GM23248 (cell line): ENCODE measurements at regions not wholly inside any gene's neighbourhood (a gene's known extent, or its start where the extent isn't known, plus 50 kb on each side); places are given as distances from the start of the nearest gene placed in this dataset.

Source experiments
- DNase-seq: peaks from one replicate; pipeline ENCODE4 v3.0.0-alpha.2; 2015
- H2AFZ ChIP-seq: fragments of 200-600 bp; sonication (generic); 2 replicates; pipeline ENCODE4 v1.6.1; 2016; ENCODE audit warnings: antibody characterized with exemption
- H3F3A ChIP-seq: fragments of 200-600 bp; sonication (generic); 2 replicates; pipeline ENCODE4 v1.6.1; 2016; ENCODE audit warnings: mild to moderate bottlenecking, antibody characterized with exemption, mixed run types; ENCODE audit not compliant: insufficient read depth
- H3K27ac ChIP-seq: fragments of 200-600 bp; sonication (generic); 2 replicates; pipeline ENCODE4 v1.5.1; 2016; ENCODE audit warnings: mild to moderate bottlenecking
- H3K27me3 ChIP-seq: fragments of 200-600 bp; sonication (generic); replicated peaks from 2 replicates; pipeline ENCODE4 v1.6.1; 2016; ENCODE audit warnings: mild to moderate bottlenecking; ENCODE audit not compliant: insufficient read depth
- H3K36me3 ChIP-seq: fragments of 200-600 bp; sonication (generic); 2 replicates; pipeline ENCODE4 v1.6.1; 2016; ENCODE audit warnings: low read depth, mild to moderate bottlenecking
- H3K4me1 ChIP-seq: fragments of 200-600 bp; sonication (generic); 2 replicates; pipeline ENCODE4 v1.6.1; 2016; ENCODE audit warnings: mild to moderate bottlenecking; ENCODE audit not compliant: insufficient read depth
- H3K4me2 ChIP-seq: fragments of 200-600 bp; sonication (generic); one replicate; pipeline ENCODE4 v1.6.1; 2016; ENCODE audit warnings: mild to moderate bottlenecking; ENCODE audit not compliant: unreplicated experiment
- H3K4me3 ChIP-seq: fragments of 200-600 bp; sonication (generic); 2 replicates; pipeline ENCODE4 v1.5.1; 2016; ENCODE audit warnings: mild to moderate bottlenecking
- H3K79me2 ChIP-seq: fragments of 200-600 bp; sonication (generic); 2 replicates; pipeline ENCODE4 v1.6.1; 2016; ENCODE audit warnings: mild to moderate bottlenecking; ENCODE audit not compliant: insufficient read depth
- H3K9ac ChIP-seq: fragments of 200-600 bp; sonication (generic); 2 replicates; pipeline ENCODE4 v1.6.1; 2016; ENCODE audit warnings: mild to moderate bottlenecking
- H3K9me2 ChIP-seq: fragments of 200-600 bp; sonication (generic); 2 replicates; pipeline ENCODE4 v1.6.1; 2016; ENCODE audit warnings: mixed run types, mild to moderate bottlenecking, moderate library complexity; ENCODE audit not compliant: insufficient read depth
- H3K9me3 ChIP-seq: fragments of 200-600 bp; sonication (generic); one replicate; pipeline ENCODE4 v1.6.1; 2017; ENCODE audit warnings: low read depth
- H4K20me1 ChIP-seq: fragments of 200-600 bp; sonication (generic); 2 replicates; pipeline ENCODE4 v1.6.0; 2016; ENCODE audit not compliant: insufficient read depth
- EZH2 ChIP-seq: fragments of 200-600 bp; sonication (generic); IDR thresholded peaks from 2 replicates; pipeline ENCODE4 v1.6.1; 2018; ENCODE audit warnings: antibody characterized with exemption, mild to moderate bottlenecking; ENCODE audit not compliant: insufficient read depth, poor library complexity, severe bottlenecking
- EZH2phosphoT487 ChIP-seq: fragments of 200-600 bp; sonication (generic); IDR thresholded peaks from 2 replicates; pipeline ENCODE4 v1.6.1; 2018; ENCODE audit warnings: antibody characterized with exemption, moderate library complexity, mild to moderate bottlenecking, low read depth; ENCODE audit not compliant: insufficient read depth
- WGBS, 2 experiments: methylation state at CpG; one replicate each; pipeline ENCODE4 v1.1.6; 2015 to 2017; ENCODE audit warnings: low lambda C conversion rate in 2 of 2, low coverage in 1 of 2; ENCODE audit errors: missing lambda C conversion rate in 2 of 2; 5-methylcytosine and 5-hydroxymethylcytosine counted together
- in situ Hi-C: fragments of 300-500 bp; cut with MboI; formaldehyde crosslinking; loops from 2 replicates; pipeline ENCODE4 v1.15.0; 2020

DNA sequence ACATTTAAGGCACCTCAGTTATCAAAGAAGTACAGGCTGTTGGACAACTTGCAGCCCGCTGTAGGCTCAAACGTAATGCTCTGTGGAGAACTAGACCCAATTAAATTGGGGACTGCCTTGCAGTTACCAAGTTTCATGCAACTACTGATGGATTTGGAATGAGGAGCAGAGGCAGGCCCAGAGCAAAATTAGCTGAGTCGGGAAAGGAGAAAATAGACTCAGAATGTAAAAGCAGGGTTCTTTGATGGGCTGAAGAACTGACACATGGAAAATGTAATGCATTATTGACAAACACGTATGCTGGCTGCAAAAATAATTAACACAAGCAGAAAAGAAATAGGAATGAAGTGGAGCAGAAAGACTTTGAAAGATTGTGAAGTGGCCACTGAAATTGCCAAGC lies 432.7 kb upstream of the HNRNPA3 start:
- Histone ChIP-seq H3K9me3 (no peaks in the 10 kb centered on the region), H3K4me2 (no peak overlapping the region), H3K27ac (no peak overlapping the region), H3F3A (no peaks in the 10 kb centered on the region), H3K79me2 (no peaks in the 10 kb centered on the region), H4K20me1 (no peaks in the 10 kb centered on the region), H3K4me3 (no peak overlapping the region), H3K4me1 (no peaks in the 10 kb centered on the region), H2AFZ (no peak overlapping the region), H3K27me3 (no peaks in the 10 kb centered on the region), H3K9me2 (no peaks in the 10 kb centered on the region), H3K9ac (no peak overlapping the region), H3K36me3 (no peaks in the 10 kb centered on the region)
- WGBS, 2 experiments, result 75 to 77% methylated on average over 4 of the region's 4 CpGs
- in situ Hi-C loops, result no loop called here
- DNase-seq, result no peak
- no peak for TF ChIP-seq EZH2
- no peak for TF ChIP-seq EZH2phosphoT487

- in situ Hi-C loops, result no loop called here
- H3F3A ChIP-seq, result no peaks in the 10 kb centered on the region
- no peak for DNase-seq
- no peak overlapping the region for H2AFZ ChIP-seq
- no peaks in the 10 kb centered on the region for H3K79me2 ChIP-seq
- no peaks in the 10 kb centered on the region for H3K36me3 ChIP-seq
- no peak for TF ChIP-seq EZH2
- H3K4me2 ChIP-seq, result no peak overlapping the region
- no peaks in the 10 kb centered on the region for H4K20me1 ChIP-seq
- no peaks in the 10 kb centered on the region for H3K4me1 ChIP-seq
- no peak overlapping the region for H3K4me3 ChIP-seq
- no peaks in the 10 kb centered on the region for H3K9me3 ChIP-seq
- H3K9me2 ChIP-seq, result no peaks in the 10 kb centered on the region
- 57 to 74% methylated on average over 2 of the region's 2 CpGs for WGBS, 2 experiments
- H3K27me3 ChIP-seq, result no peaks in the 10 kb centered on the region
- no peak overlapping the region for H3K9ac ChIP-seq
- H3K27ac ChIP-seq, result no peak overlapping the region
Measured at GRCh38 chr2:176780348-176780747, 432.2 kb upstream of the HNRNPA3 start.

GRCh38 chr2:176781570-176782217 lies 430.9 kb upstream of the HNRNPA3 start:
- in situ Hi-C loops, result no loop called here
- H3K9ac ChIP-seq, result no peak overlapping the region
- H3K4me1 ChIP-seq, result no peaks in the 10 kb centered on the region
- H3K36me3 ChIP-seq, result no peaks in the 10 kb centered on the region
- H3K4me3 ChIP-seq, result no peak overlapping the region
- no peaks in the 10 kb centered on the region for H3K9me3 ChIP-seq
- H3K27ac ChIP-seq, result no peak overlapping the region
- H3K4me2 ChIP-seq, result no peak overlapping the region
- no peaks in the 10 kb centered on the region for H3K9me2 ChIP-seq
- H3K79me2 ChIP-seq, result no peaks in the 10 kb centered on the region
- no peak for TF ChIP-seq EZH2
- no peak for TF ChIP-seq EZH2phosphoT487
- WGBS, 2 experiments, result 59 to 71% methylated on average over 4 of the region's 4 CpGs
- no peaks in the 10 kb centered on the region for H3K27me3 ChIP-seq
- DNase-seq, result no peak
- no peaks in the 10 kb centered on the region for H4K20me1 ChIP-seq
- no peak overlapping the region for H2AFZ ChIP-seq
- H3F3A ChIP-seq, result no peaks in the 10 kb centered on the region

DNA sequence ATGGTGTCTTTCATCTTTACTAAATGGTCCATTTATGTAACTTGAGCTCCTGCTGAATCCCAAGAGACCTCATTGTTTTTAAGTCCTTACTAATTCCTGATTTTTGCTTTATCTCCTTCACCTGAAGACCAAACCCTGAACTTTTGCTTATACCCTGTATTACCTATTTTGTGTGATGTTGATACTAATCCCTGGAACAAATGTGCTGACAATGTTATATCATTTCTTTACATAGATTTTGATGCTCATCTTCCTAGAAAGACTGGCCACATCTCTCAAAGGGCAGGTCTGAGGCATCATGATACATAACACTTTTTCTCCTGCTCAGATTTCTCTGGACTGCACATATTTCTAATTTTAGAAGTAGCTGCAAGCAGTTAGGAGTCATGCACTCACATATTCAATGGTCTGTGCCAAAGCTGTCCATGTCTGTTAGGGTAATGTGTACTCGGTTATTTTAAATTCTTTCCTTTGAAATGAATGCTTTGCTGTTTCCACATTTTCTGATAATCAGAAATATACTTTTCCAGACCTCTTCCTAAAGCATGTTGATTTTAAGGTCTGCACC lies 427.9 kb upstream of the HNRNPA3 start:
- Histone ChIP-seq H4K20me1 (no peaks in the 10 kb centered on the region), H3K79me2 (no peaks in the 10 kb centered on the region), H3K4me2 (no peak overlapping the region), H3K27me3 (no peaks in the 10 kb centered on the region), H3K4me3 (no peak overlapping the region), H3K9me2 (no peaks in the 10 kb centered on the region), H3F3A (no peaks in the 10 kb centered on the region), H2AFZ (no peak overlapping the region), H3K27ac (no peak overlapping the region), H3K4me1 (no peaks in the 10 kb centered on the region), H3K36me3 (no peaks in the 10 kb centered on the region), H3K9me3 (no peaks in the 10 kb centered on the region), H3K9ac (no peak overlapping the region)
- peak; percentile 34 for DNase-seq
- 38 to 43% methylated on average over 1 of the region's 1 CpG for WGBS, 2 experiments
- in situ Hi-C loops, result no loop called here
- no peak for TF ChIP-seq EZH2phosphoT487
- TF ChIP-seq EZH2, result no peak

DNA sequence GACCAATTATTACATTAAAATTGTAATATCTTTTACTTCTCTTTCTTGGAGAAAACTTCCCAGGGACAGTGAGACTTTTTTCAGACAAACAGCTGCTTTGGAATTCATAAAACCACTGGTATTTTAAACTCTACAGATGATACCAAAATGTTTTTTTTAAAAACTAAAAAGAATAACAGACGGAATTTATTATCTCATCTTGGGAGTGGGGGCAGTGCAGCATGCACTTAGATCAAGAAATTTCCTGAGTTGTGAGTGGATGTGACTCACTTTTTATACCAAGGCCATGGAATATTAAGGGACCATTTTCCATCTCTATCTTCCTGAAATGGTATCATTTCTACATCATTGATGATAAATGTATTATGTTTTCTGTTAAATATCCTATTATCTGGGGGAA lies 422.8 kb upstream of the HNRNPA3 start:
- Histone ChIP-seq H3K36me3 (no peaks in the 10 kb centered on the region), H3K79me2 (no peaks in the 10 kb centered on the region), H3K4me2 (no peak overlapping the region), H2AFZ (no peak overlapping the region), H3K9me2 (no peaks in the 10 kb centered on the region), H3K4me3 (no peak overlapping the region), H3K9ac (no peak overlapping the region), H3K27me3 (no peaks in the 10 kb centered on the region), H3K9me3 (no peaks in the 10 kb centered on the region), H3F3A (no peaks in the 10 kb centered on the region), H3K27ac (no peak overlapping the region), H3K4me1 (no peaks in the 10 kb centered on the region), H4K20me1 (no peaks in the 10 kb centered on the region)
- WGBS, 2 experiments, result 32 to 36% methylated on average over 1 of the region's 1 CpG
- peak; percentile 49 for DNase-seq
- in situ Hi-C loops, result no loop called here
- TF ChIP-seq EZH2 (no peak), EZH2phosphoT487 (no peak)
